Stimulated activated CD4-positive, alpha-beta T cell treated with anti-CD3 and anti-CD28 coated beads, Interleukin-4, amount 100 ng/mL, for 4 hours (primary cell): ENCODE measurements at regions not wholly inside any gene's neighbourhood (a gene's known extent, or its start where the extent isn't known, plus 50 kb on each side); places are given as distances from the start of the nearest gene placed in this dataset.

ENCODE experiments used
- DNase-seq, 2 experiments: peaks; one replicate each; pipeline ENCODE4 v3.0.0-alpha.2; 2020

- no peak for DNase-seq
Measured at GRCh38 chr5:68757626-68758212, 336.1 kb upstream of the SLC30A5 start.

- no peak for DNase-seq
Measured at GRCh38 chr5:68759593-68759992, 334.2 kb upstream of the SLC30A5 start.

- no peak for DNase-seq
Measured at GRCh38 chr5:68762201-68762600, 331.6 kb upstream of the SLC30A5 start.

- no peak for DNase-seq
Measured at GRCh38 chr5:68766952-68767464, 326.8 kb upstream of the SLC30A5 start.

- DNase-seq: no peak
Measured at GRCh38 chr5:68770551-68770950, 323.3 kb upstream of the SLC30A5 start.

- DNase-seq: no peak
Measured at GRCh38 chr5:68771221-68771620, 322.6 kb upstream of the SLC30A5 start.

- no peak for DNase-seq
Measured at GRCh38 chr5:68771732-68772131, 322.1 kb upstream of the SLC30A5 start.

GRCh38 chr5:68776381-68776780, 317.4 kb upstream of the SLC30A5 start:
- no peak for DNase-seq

GRCh38 chr5:68777135-68777534, 316.7 kb upstream of the SLC30A5 start:
- DNase-seq: no peak

- no peak for DNase-seq
Measured at GRCh38 chr5:68778484-68778883, 315.3 kb upstream of the SLC30A5 start.

GRCh38 chr5:68780299-68780955, 313.4 kb upstream of the SLC30A5 start:
- DNase-seq: no peak

GRCh38 chr5:68793074-68793473, 300.7 kb upstream of the SLC30A5 start:
- DNase-seq: no peak

- DNase-seq: no peak
Measured at GRCh38 chr5:68793993-68794392, 299.8 kb upstream of the SLC30A5 start.

GRCh38 chr5:68795190-68795589, 298.6 kb upstream of the SLC30A5 start:
- DNase-seq: no peak

- no peak for DNase-seq
Measured at GRCh38 chr5:68798877-68799843, 294.7 kb upstream of the SLC30A5 start.

GRCh38 chr5:68802430-68802829, 291.4 kb upstream of the SLC30A5 start:
- DNase-seq: no peak

GRCh38 chr5:68803881-68804319, 289.9 kb upstream of the SLC30A5 start:
- DNase-seq: no peak

- no peak for DNase-seq
Measured at GRCh38 chr5:68804343-68804742, 289.5 kb upstream of the SLC30A5 start.

- no peak for DNase-seq
Measured at GRCh38 chr5:68805444-68805843, 288.4 kb upstream of the SLC30A5 start.

- DNase-seq: no peak
Measured at GRCh38 chr5:68817632-68818031, 276.2 kb upstream of the SLC30A5 start.

GRCh38 chr5:68818057-68818695, 275.6 kb upstream of the SLC30A5 start:
- DNase-seq: no peak

GRCh38 chr5:68818870-68819269, 274.9 kb upstream of the SLC30A5 start:
- no peak for DNase-seq

GRCh38 chr5:68821056-68821455, 272.8 kb upstream of the SLC30A5 start:
- no peak for DNase-seq
